GM13976 (cell line): ENCODE measurements at regions not wholly inside any gene's neighbourhood (a gene's known extent, or its start where the extent isn't known, plus 50 kb on each side); places are given as distances from the start of the nearest gene placed in this dataset.

Source experiments
- DNase-seq: peaks from one replicate; pipeline ENCODE4 v3.0.0; 2012; ENCODE audit warnings: low spot score
- in situ Hi-C: fragments of 300-500 bp; cut with MboI; formaldehyde crosslinking; loops from one replicate; pipeline ENCODE4 v1.12.0; 2022; ENCODE audit warnings: low sequenced_read_pairs, mixed read lengths, inconsistent platforms; ENCODE audit not compliant: unreplicated experiment
- TF ChIP-seq, protein P1 (sequence below): IDR thresholded peaks from 2 replicates; pipeline ENCODE4 v1.5.1; 2012; ENCODE audit warnings: borderline replicate concordance, mild to moderate bottlenecking; ENCODE audit not compliant: insufficient read depth; ENCODE audit errors: extremely low read depth, missing control alignments, control extremely low read depth

DNA sequence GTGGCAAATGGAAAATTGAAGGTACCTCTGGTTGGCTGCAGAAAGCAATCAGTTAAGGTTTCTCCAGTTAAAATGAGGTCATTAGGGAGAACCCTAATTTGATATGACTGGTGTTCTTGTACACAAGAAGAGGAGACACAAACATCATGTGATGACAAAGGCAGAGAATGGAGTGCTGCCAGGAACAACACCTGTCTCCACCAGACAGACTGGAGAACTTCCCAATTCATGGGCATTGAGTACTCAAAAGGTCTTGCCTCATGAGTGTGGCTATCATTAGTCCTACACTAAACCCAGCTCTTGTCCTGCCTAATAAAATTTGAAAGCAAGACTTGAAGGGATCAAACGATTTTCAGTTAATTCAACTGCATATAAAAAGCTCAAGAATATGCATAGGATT is 152.6 kb downstream of the PTPN20 start:
- TF ChIP-seq, protein P1, sequence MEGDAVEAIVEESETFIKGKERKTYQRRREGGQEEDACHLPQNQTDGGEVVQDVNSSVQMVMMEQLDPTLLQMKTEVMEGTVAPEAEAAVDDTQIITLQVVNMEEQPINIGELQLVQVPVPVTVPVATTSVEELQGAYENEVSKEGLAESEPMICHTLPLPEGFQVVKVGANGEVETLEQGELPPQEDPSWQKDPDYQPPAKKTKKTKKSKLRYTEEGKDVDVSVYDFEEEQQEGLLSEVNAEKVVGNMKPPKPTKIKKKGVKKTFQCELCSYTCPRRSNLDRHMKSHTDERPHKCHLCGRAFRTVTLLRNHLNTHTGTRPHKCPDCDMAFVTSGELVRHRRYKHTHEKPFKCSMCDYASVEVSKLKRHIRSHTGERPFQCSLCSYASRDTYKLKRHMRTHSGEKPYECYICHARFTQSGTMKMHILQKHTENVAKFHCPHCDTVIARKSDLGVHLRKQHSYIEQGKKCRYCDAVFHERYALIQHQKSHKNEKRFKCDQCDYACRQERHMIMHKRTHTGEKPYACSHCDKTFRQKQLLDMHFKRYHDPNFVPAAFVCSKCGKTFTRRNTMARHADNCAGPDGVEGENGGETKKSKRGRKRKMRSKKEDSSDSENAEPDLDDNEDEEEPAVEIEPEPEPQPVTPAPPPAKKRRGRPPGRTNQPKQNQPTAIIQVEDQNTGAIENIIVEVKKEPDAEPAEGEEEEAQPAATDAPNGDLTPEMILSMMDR: no peak
- DNase-seq: no peak
- in situ Hi-C loops: no loop called here

DNA sequence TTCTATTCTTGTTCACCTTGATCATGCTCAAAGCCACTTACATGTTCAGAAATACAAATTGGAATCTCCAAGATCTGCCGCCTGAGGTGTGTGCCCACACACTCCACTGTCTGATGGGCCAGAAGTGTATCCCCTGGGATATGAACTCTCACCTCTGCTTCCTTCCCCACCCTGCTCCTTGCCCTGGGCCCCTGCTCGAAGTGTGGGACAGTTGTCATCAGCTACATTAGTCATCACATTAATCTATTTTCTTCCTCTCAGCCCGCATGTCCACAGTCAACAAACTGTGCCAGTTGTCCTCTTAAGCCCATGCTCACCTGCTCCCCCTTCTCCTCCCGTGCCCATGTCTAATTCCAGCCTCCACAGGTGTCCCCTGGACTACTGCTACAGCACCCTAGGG is 154.7 kb downstream of the PTPN20 start:
- in situ Hi-C loops: no loop called here
- TF ChIP-seq, protein P1: no peak
- no peak for DNase-seq

DNA sequence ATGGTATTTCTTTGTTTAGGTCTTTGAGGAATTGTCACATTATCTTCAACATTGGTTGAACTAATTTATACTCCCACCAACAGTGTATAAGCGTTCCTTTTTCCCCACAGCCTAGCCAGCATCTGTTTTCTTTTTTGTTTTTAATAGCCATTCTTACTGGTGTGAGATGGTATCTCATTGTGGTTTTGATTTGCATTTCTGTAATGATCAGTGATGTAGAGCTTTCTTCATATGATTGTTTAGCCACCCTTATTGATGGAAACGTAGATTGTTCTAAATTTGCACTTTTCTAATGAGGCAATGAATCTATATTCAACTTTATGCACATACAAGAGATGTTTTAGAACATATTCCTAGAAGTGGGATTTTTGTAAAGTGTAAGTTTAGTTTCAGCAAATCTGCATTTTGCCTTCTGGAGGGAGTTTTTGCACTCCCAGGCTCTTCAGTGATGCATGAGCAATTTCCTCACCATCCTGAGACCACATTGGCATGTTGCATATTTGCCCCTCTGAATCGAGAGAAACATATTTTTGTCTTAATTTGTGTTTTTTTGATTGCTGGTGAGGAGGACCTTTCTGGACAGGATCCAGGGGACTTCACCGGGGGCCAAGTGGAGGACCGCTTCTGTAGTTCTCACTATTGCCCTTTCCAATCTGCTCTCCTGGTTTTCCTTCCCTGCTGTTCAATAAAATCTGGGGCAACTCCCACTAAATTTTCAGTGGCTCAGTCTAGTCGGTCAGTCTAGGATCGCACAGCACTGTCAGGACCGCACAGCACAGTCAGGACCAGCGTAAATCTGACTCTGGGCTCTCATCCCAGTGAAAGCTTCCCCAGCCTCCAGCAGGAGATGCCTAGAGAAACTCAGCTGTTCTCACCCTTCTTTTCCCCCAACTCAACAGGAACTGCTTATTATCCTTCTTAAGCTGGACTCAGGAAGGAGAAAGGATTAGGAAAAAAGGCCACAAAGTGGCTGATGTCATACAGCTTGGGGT is 157.0 kb downstream of the PTPN20 start:
- DNase-seq: no peak
- in situ Hi-C loops: no loop called here
- TF ChIP-seq, protein P1: no peak

DNA sequence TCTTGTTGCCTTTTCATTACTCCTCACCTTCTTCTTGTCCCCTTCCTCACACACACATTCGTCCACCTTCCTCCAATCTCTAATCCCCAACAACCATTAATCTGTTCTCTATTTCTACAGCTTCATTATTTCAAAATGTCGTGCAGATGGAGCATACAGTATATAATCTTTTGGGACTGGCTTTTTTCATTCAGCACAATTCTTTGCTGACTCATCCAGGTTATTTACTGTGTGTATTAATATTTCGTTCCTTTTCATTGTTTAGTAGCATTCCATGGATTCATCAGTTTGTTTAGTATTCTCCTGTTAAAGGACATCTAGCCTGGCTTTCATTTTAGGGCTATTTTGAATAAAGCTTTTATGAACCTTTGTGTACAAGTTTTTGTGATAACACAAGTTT is 159.3 kb downstream of the PTPN20 start:
- in situ Hi-C loops: no loop called here
- TF ChIP-seq, protein P1: no peak
- DNase-seq: no peak

DNA sequence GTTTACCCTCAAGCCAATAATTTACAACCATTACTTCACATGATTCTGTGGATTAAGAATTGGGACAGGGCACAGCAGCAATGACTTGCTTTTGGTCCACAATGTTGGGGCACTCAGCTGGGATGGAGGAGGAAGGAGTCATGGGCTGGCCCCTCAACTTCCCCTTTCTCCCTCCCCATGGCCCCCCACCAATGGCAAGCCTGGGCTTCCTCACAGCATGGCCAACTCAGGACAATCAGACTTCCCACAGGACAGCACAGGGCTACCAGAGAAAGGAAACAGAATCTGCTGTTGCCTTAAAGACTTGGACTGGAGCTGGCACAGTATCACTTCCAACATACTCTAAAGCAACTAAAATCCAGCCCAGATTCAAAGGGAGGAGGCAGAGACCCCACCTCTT is 160.7 kb downstream of the PTPN20 start:
- TF ChIP-seq, protein P1: no peak
- in situ Hi-C loops: no loop called here
- DNase-seq: no peak

DNA sequence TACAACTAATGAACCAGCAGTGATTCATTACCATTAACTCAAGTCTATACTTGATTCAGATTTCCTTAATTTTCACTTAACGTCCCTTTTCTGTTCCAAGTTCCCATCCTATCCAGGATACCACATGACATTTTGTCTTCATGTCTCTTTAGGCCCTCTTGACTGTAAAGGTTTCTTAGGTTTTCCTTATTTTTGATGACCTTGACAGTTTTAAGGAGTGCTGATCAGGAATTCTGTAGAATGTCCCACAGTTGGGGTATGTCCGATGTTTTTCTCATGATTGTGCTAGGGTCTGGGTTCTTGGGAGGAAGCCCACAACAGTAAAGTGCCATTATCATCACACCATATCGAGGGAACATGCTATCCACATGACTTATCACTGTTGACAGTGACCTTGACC is 162.7 kb downstream of the PTPN20 start:
- no peak for DNase-seq
- TF ChIP-seq, protein P1: no peak
- in situ Hi-C loops: no loop called here

DNA sequence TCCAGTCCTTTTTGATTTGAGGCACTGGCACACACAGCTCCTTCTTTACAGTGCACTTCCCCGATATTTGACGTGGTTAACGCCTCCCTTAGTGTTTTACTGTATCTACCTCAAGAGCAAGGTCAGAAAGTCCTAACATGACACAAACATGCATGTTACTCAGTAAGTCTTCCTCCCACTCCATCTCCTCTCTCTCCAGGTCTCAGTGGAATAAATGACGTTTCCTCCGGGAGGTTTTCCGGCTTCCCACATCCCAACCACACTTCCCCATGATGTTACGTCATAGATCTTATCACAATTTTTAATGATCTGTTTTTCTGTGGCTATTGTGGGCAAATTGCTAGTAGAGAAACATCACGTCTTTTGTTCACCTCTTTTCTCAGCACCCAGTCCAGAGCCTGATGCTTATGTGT is 165.7 kb downstream of the PTPN20 start:
- TF ChIP-seq, protein P1: no peak
- no peak for DNase-seq
- in situ Hi-C loops: no loop called here
